ENCODE measurements at regions not wholly inside any gene's neighbourhood (a gene's known extent, or its start where the extent isn't known, plus 50 kb on each side); places are given as distances from the start of the nearest gene placed in this dataset.
"Not testable (repeated sequence)": the region's sequence is repeated elsewhere in the genome, so short reads cannot be mapped to it uniquely, and the experiment has no call there.

- Histone ChIP-seq H3K36me3 (ENCODE audit: insufficient read depth, insufficient read length, low read length) (no peaks in the 10 kb centered on the region), H3K9me3 (ENCODE audit: insufficient read depth, low read length) (no peaks in the 10 kb centered on the region), H3K4me1 (ENCODE audit: insufficient read depth, insufficient read length) (no peaks in the 10 kb centered on the region), H3K4me3 (ENCODE audit: insufficient read length, low read depth) (no peak overlapping the region), H3K9ac (ENCODE audit: insufficient read length, low read depth) (no peak overlapping the region), H3K27me3 (ENCODE audit: insufficient read depth, insufficient read length) (peaks cover 16% of the 10 kb centered on the region)
- DNase-seq (ENCODE audit: low read depth, low spot score) = no peak
- TF ChIP-seq YY1 (IDR thresholded peaks at IDR 0.05; ENCODE audit: insufficient read depth, insufficient read length) (no peak), ZNF274 (IDR thresholded peaks at IDR 0.05; ENCODE audit: low read depth, low read length) (no peak), SUZ12 (IDR thresholded peaks at IDR 0.05; ENCODE audit: extremely low read depth, insufficient read depth, insufficient read length) (no peak)
Measured at GRCh38 chr7:131934452-131934851, 378.0 kb upstream of the PODXL start.

- Histone ChIP-seq H3K9ac (ENCODE audit: insufficient read length, low read depth) (no peak overlapping the region), H3K27me3 (ENCODE audit: insufficient read depth, insufficient read length) (peaks cover 21% of the 10 kb centered on the region), H3K9me3 (ENCODE audit: insufficient read depth, low read length) (no peaks in the 10 kb centered on the region), H3K36me3 (ENCODE audit: insufficient read depth, insufficient read length, low read length) (no peaks in the 10 kb centered on the region), H3K4me1 (ENCODE audit: insufficient read depth, insufficient read length) (no peaks in the 10 kb centered on the region), H3K4me3 (ENCODE audit: insufficient read length, low read depth) (no peak overlapping the region)
- TF ChIP-seq ZNF274 (IDR thresholded peaks at IDR 0.05; ENCODE audit: low read depth, low read length) (no peak), SUZ12 (IDR thresholded peaks at IDR 0.05; ENCODE audit: extremely low read depth, insufficient read depth, insufficient read length) (no peak), YY1 (IDR thresholded peaks at IDR 0.05; ENCODE audit: insufficient read depth, insufficient read length) (no peak)
- DNase-seq (ENCODE audit: low read depth, low spot score) = no peak
Measured at GRCh38 chr7:131933751-131934289, 377.4 kb upstream of the PODXL start.

DNA sequence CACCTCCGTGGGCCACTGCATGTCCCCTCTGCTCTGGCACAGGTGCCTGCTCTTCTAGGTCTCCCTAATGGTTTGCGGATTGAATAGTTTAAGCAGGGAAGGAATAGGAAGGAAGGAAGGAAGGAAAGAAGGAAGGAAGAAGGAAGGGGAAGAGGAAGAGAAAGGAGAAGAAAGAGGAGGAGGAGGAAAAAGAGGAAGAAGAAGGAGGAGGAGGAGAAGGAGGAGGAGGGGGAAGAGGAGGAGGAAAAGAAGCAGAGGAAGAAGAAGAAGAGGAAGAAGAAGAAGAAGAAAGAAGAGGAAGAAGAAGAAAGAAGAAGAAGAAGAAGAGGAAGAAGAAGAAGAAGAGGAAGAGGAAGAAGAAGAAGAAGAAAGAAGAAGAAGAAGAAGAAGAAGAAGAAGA, 376.8 kb upstream of the PODXL start:
- not testable (repeated sequence) for DNase-seq (ENCODE audit: low read depth, low spot score); H3K4me1 ChIP-seq (ENCODE audit: insufficient read depth, insufficient read length); H3K36me3 ChIP-seq (ENCODE audit: insufficient read depth, insufficient read length, low read length); H3K9me3 ChIP-seq (ENCODE audit: insufficient read depth, low read length); H3K4me3 ChIP-seq (ENCODE audit: insufficient read length, low read depth); H3K9ac ChIP-seq (ENCODE audit: insufficient read length, low read depth)
- H3K27me3 ChIP-seq (ENCODE audit: insufficient read depth, insufficient read length) = peaks cover 25% of the 10 kb centered on the region

- H3K4me1 ChIP-seq (ENCODE audit: insufficient read depth, insufficient read length) = no peaks in the 10 kb centered on the region
- peaks cover 30% of the 10 kb centered on the region for H3K27me3 ChIP-seq (ENCODE audit: insufficient read depth, insufficient read length)
- no peak for DNase-seq (ENCODE audit: low read depth, low spot score)
Measured at GRCh38 chr7:131932271-131932670, 375.8 kb upstream of the PODXL start.

GRCh38 chr7:131931370-131931769, 374.9 kb upstream of the PODXL start:
- Histone ChIP-seq H3K4me3 (ENCODE audit: insufficient read length, low read depth) (no peak overlapping the region), H3K27me3 (ENCODE audit: insufficient read depth, insufficient read length) (peaks cover 30% of the 10 kb centered on the region), H3K36me3 (ENCODE audit: insufficient read depth, insufficient read length, low read length) (no peaks in the 10 kb centered on the region), H3K9ac (ENCODE audit: insufficient read length, low read depth) (no peak overlapping the region), H3K4me1 (ENCODE audit: insufficient read depth, insufficient read length) (no peaks in the 10 kb centered on the region), H3K9me3 (ENCODE audit: insufficient read depth, low read length) (no peaks in the 10 kb centered on the region)
- DNase-seq (ENCODE audit: low read depth, low spot score) = no peak
- no peak for TF ChIP-seq YY1 (IDR thresholded peaks at IDR 0.05; ENCODE audit: insufficient read depth, insufficient read length)
- TF ChIP-seq SUZ12 (IDR thresholded peaks at IDR 0.05; ENCODE audit: extremely low read depth, insufficient read depth, insufficient read length) = no peak
- no peak for TF ChIP-seq ZNF274 (IDR thresholded peaks at IDR 0.05; ENCODE audit: low read depth, low read length)

More at GRCh38 chr7:131932271-131932670, 375.8 kb upstream of the PODXL start:
- H3K9me3 ChIP-seq (ENCODE audit: insufficient read depth, low read length) = no peaks in the 10 kb centered on the region
- no peak overlapping the region for H3K9ac ChIP-seq (ENCODE audit: insufficient read length, low read depth)
- no peaks in the 10 kb centered on the region for H3K36me3 ChIP-seq (ENCODE audit: insufficient read depth, insufficient read length, low read length)
- no peak overlapping the region for H3K4me3 ChIP-seq (ENCODE audit: insufficient read length, low read depth)
- TF ChIP-seq ZNF274 (IDR thresholded peaks at IDR 0.05; ENCODE audit: low read depth, low read length) = no peak
- no peak for TF ChIP-seq YY1 (IDR thresholded peaks at IDR 0.05; ENCODE audit: insufficient read depth, insufficient read length)
- no peak for TF ChIP-seq SUZ12 (IDR thresholded peaks at IDR 0.05; ENCODE audit: extremely low read depth, insufficient read depth, insufficient read length)

DNA sequence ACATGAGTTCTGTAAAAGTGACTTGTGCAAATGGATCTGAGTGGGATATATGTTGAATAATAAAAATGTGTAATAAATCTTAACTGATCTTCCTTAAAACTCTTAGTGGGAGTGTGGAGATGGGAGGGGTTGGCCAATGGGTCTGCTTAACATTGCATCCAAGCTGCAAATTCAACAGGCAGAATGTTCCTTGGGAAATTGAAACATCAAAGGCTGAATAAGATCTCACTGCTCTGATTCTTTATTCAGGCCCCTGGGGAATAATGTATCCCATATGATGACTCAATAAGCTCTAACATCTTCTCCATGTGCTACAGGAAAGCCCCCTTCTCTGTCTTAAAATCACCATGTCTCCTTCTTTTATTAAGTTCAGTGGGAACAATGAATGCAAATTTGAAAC, 373.2 kb upstream of the PODXL start:
- Histone ChIP-seq H3K4me3 (ENCODE audit: insufficient read length, low read depth) (no peak overlapping the region), H3K36me3 (ENCODE audit: insufficient read depth, insufficient read length, low read length) (no peaks in the 10 kb centered on the region), H3K9me3 (ENCODE audit: insufficient read depth, low read length) (no peaks in the 10 kb centered on the region), H3K27me3 (ENCODE audit: insufficient read depth, insufficient read length) (peaks cover 29% of the 10 kb centered on the region), H3K4me1 (ENCODE audit: insufficient read depth, insufficient read length) (no peaks in the 10 kb centered on the region), H3K9ac (ENCODE audit: insufficient read length, low read depth) (no peak overlapping the region)
- no peak for DNase-seq (ENCODE audit: low read depth, low spot score)
- TF ChIP-seq SUZ12 (IDR thresholded peaks at IDR 0.05; ENCODE audit: extremely low read depth, insufficient read depth, insufficient read length) (no peak), YY1 (IDR thresholded peaks at IDR 0.05; ENCODE audit: insufficient read depth, insufficient read length) (no peak), ZNF274 (IDR thresholded peaks at IDR 0.05; ENCODE audit: low read depth, low read length) (no peak)

- no peak for DNase-seq (ENCODE audit: low read depth, low spot score)
- Histone ChIP-seq H3K27me3 (ENCODE audit: insufficient read depth, insufficient read length) (peaks cover 22% of the 10 kb centered on the region), H3K4me3 (ENCODE audit: insufficient read length, low read depth) (no peak overlapping the region), H3K9me3 (ENCODE audit: insufficient read depth, low read length) (no peaks in the 10 kb centered on the region), H3K4me1 (ENCODE audit: insufficient read depth, insufficient read length) (no peaks in the 10 kb centered on the region), H3K36me3 (ENCODE audit: insufficient read depth, insufficient read length, low read length) (no peaks in the 10 kb centered on the region), H3K9ac (ENCODE audit: insufficient read length, low read depth) (no peak overlapping the region)
- TF ChIP-seq ZNF274 (IDR thresholded peaks at IDR 0.05; ENCODE audit: low read depth, low read length) (no peak), SUZ12 (IDR thresholded peaks at IDR 0.05; ENCODE audit: extremely low read depth, insufficient read depth, insufficient read length) (no peak), YY1 (IDR thresholded peaks at IDR 0.05; ENCODE audit: insufficient read depth, insufficient read length) (no peak)
Measured at GRCh38 chr7:131927770-131928423, 371.5 kb upstream of the PODXL start.

Data from NT2/D1 (cell line).